SK-N-SH treated with all-trans-retinoic acid at 6 μM for 48 hours (cell line): ENCODE measurements at regions not wholly inside any gene's neighbourhood (a gene's known extent, or its start where the extent isn't known, plus 50 kb on each side); places are given as distances from the start of the nearest gene placed in this dataset.
A peak's percentile ranks its signal among the peaks of the same experiment; 100 is the strongest.

Source experiments
- ATAC-seq: fragments of 200-7000 bp; cut with Tn5 transposase; 3 replicates; pipeline ENCODE4 v1.9.1; 2020; ENCODE audit warnings: mild to moderate bottlenecking, moderate library complexity
- ARNTL ChIP-seq: fragments of 450-650 bp; formaldehyde crosslinking; IDR thresholded peaks from 2 replicates; pipeline ENCODE4 v1.5.0; 2020; ENCODE audit warnings: low read depth, mild to moderate bottlenecking, moderate library complexity, borderline replicate concordance
- CREB5 ChIP-seq: fragments of 250-450 bp; sonication (Bioruptor Pico); IDR thresholded peaks from 2 replicates; pipeline ENCODE4 v1.5.1; 2020; ENCODE audit warnings: low read depth, mild to moderate bottlenecking, moderate library complexity
- CSDC2 ChIP-seq: fragments of 250-450 bp; sonication (Bioruptor Pico); IDR thresholded peaks from 2 replicates; pipeline ENCODE4 v1.5.0; 2020; ENCODE audit warnings: mild to moderate bottlenecking, moderate library complexity
- CSRNP3 ChIP-seq: fragments of 250-450 bp; sonication (Bioruptor Pico); IDR thresholded peaks from 2 replicates; pipeline ENCODE4 v1.5.1; 2021; ENCODE audit warnings: mild to moderate bottlenecking, moderate library complexity
- GLIS3 ChIP-seq: fragments of 250-450 bp; sonication (Bioruptor Pico); IDR thresholded peaks from 2 replicates; pipeline ENCODE4 v1.5.0; 2020; ENCODE audit warnings: mild to moderate bottlenecking, moderate library complexity
- ISL1 ChIP-seq: fragments of 250-450 bp; sonication (Bioruptor Pico); IDR thresholded peaks from 2 replicates; pipeline ENCODE4 v2.1.2; 2022; ENCODE audit warnings: mild to moderate bottlenecking, moderate library complexity
- OSR1 ChIP-seq: fragments of 250-450 bp; sonication (Bioruptor Pico); IDR thresholded peaks from 2 replicates; pipeline ENCODE4 v1.8.0; 2022; ENCODE audit warnings: moderate library complexity, mild to moderate bottlenecking, inconsistent platforms
- PATZ1 ChIP-seq: fragments of 250-450 bp; sonication (Bioruptor Pico); IDR thresholded peaks from 2 replicates; pipeline ENCODE4 v1.8.0; 2020; ENCODE audit warnings: mild to moderate bottlenecking, moderate library complexity, borderline replicate concordance
- POU6F1 ChIP-seq: fragments of 250-450 bp; sonication (Bioruptor Pico); IDR thresholded peaks from 2 replicates; pipeline ENCODE4 v1.8.0; 2021; ENCODE audit warnings: low read depth, mild to moderate bottlenecking, moderate library complexity, borderline replicate concordance
- PPARA ChIP-seq: fragments of 250-450 bp; sonication (Bioruptor Pico); IDR thresholded peaks from 2 replicates; pipeline ENCODE4 v1.5.0; 2020; ENCODE audit warnings: mild to moderate bottlenecking, borderline replicate concordance
- RARB ChIP-seq: fragments of 250-450 bp; sonication (Bioruptor Pico); IDR thresholded peaks from 2 replicates; pipeline ENCODE4 v1.8.0; 2021; ENCODE audit warnings: mild to moderate bottlenecking, moderate library complexity
- SNAI2 ChIP-seq: fragments of 250-450 bp; sonication (Bioruptor Pico); IDR thresholded peaks from 2 replicates; pipeline ENCODE4 v1.5.0; 2020; ENCODE audit warnings: mild to moderate bottlenecking, moderate library complexity
- TSHZ2 ChIP-seq: fragments of 250-450 bp; sonication (Bioruptor Pico); IDR thresholded peaks from 2 replicates; pipeline ENCODE4 v1.5.0; 2020; ENCODE audit warnings: mild to moderate bottlenecking, moderate library complexity
- ZC3H10 ChIP-seq: fragments of 250-450 bp; sonication (Bioruptor Pico); IDR thresholded peaks from 2 replicates; pipeline ENCODE4 v1.5.1; 2021; ENCODE audit warnings: mild to moderate bottlenecking, moderate library complexity
- ZFP30 ChIP-seq: fragments of 450-650 bp; formaldehyde crosslinking; IDR thresholded peaks from 2 replicates; pipeline ENCODE4 v1.5.0; 2022; ENCODE audit warnings: mild to moderate bottlenecking, moderate library complexity
- ZNF565 ChIP-seq: fragments of 450-650 bp; formaldehyde crosslinking; conservative IDR thresholded peaks from 2 replicates; pipeline ENCODE4 v1.5.0; 2020; ENCODE audit warnings: low read depth, mild to moderate bottlenecking, moderate library complexity
- ZNF70 ChIP-seq: fragments of 450-650 bp; formaldehyde crosslinking; IDR thresholded peaks from 2 replicates; pipeline ENCODE4 v1.5.0; 2020; ENCODE audit warnings: mild to moderate bottlenecking, moderate library complexity

GRCh38 chr6:40848038-40848437, 191.0 kb downstream of the UNC5CL start:
- no peak for ATAC-seq
- TF ChIP-seq PATZ1 (no peak), ZNF70 (no peak), ZNF565 (CRISPR knock-in tag) (no peak), RARB (CRISPR knock-in tag) (no peak)

- ATAC-seq: peak; percentile 72
- TF ChIP-seq ZC3H10 (CRISPR knock-in tag): no peak
- no peak for TF ChIP-seq SNAI2
- no peak for TF ChIP-seq ARNTL (CRISPR knock-in tag)
- no peak for TF ChIP-seq CSDC2
- no peak for TF ChIP-seq TSHZ2 (CRISPR knock-in tag)
- no peak for TF ChIP-seq GLIS3
- TF ChIP-seq ISL1: no peak
- TF ChIP-seq ZFP30 (CRISPR knock-in tag): no peak
Observed at GRCh38 chr6:40845553-40845952, 193.5 kb downstream of the UNC5CL start.

GRCh38 chr6:40844246-40844645, 194.8 kb downstream of the UNC5CL start:
- TF ChIP-seq RARB (CRISPR knock-in tag) (no peak), CREB5 (CRISPR knock-in tag) (no peak), CSRNP3 (CRISPR knock-in tag) (no peak), ZFP30 (CRISPR knock-in tag) (no peak), OSR1 (CRISPR knock-in tag) (no peak)
- no peak for ATAC-seq

- ATAC-seq: no peak
- TF ChIP-seq ZC3H10 (CRISPR knock-in tag): no peak
- TF ChIP-seq RARB (CRISPR knock-in tag): no peak
- TF ChIP-seq POU6F1 (CRISPR knock-in tag): no peak
Observed at GRCh38 chr6:40841721-40842120, 197.3 kb downstream of the UNC5CL start.

GRCh38 chr6:40832691-40833090, 206.3 kb downstream of the UNC5CL start:
- no peak for ATAC-seq
- TF ChIP-seq CSDC2 (no peak), PPARA (CRISPR knock-in tag) (no peak), ISL1 (no peak), ZFP30 (CRISPR knock-in tag) (no peak), CSRNP3 (CRISPR knock-in tag) (no peak)
